ENCODE measurements at regions not wholly inside any gene's neighbourhood (a gene's known extent, or its start where the extent isn't known, plus 50 kb on each side); places are given as distances from the start of the nearest gene placed in this dataset.

DNA sequence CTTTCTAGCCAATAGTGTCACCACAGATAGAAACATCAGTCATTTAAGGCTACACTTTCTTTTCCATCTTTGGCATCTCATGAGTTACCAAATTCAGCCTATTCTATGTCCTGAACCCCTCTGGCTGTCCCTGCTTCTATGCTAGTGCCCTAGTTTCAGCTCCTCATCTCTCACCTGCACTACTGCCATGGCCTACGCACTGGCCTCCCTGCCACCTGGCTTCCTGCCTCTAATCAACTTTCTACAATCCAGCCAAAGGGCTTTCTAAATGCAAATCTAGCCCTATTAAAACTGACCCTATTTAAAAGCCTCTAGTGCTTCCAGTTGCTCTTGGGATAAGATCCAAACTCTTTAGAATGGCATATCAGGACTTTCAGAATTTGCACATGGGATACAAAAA lies 482.9 kb downstream of the TMEM38B start:
- TF ChIP-seq EZH2 (IDR thresholded peaks at IDR 0.05) = no peak
- no peak for TF ChIP-seq CTCF (IDR thresholded peaks at IDR 0.05)
- TF ChIP-seq EZH2phosphoT487 (IDR thresholded peaks at IDR 0.05) = no peak

All from neural progenitor cell (in vitro differentiated cells).